ENCODE measurements at regions not wholly inside any gene's neighbourhood (a gene's known extent, or its start where the extent isn't known, plus 50 kb on each side); places are given as distances from the start of the nearest gene placed in this dataset.
A peak's percentile ranks its signal among the peaks of the same experiment; 100 is the strongest.

DNA sequence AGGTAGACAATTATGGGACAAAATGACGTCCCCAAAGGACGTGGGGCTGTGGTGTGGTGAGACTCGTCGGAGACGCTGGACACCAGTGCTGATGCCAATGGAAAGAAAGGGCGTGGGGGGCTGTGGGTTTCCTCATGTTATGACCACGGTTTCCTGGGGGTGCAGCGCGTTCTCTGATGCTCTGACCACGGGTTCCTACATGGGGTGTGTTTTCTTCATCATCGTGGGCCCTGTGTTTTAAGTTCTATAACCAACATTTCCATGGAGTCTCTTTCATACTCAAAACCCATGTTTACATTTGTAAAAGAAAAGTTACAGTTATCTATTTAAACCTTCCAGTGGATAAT is 141.6 kb downstream of the RTP5 start:
- DNase-seq (ENCODE audit: low spot score in 2 of 2): peak in 1 of 2 donors; percentile 70
- WGBS, 2 donors: 52 to 65% methylated on average over 11 of the region's 11 CpGs

DNA sequence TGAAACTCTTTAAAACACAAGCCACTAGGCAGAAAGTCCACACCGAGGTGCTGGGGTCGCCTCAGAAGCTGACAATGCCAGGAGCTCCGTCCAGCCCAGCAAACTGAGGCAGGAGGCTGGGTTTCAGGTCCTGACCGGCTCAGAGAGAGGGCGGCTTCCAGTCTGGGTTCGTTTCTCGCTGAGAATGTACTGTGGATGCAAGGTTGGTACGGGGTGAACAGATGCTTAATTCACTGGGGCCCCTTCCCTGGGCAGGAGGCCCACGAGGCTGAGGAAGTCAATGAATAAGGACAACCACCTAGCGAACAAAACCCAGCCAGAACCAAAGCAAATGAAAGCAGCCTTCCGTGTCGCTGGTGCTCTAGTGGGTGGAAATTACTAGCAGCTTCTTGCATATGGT is 142.0 kb downstream of the RTP5 start:
- intact Hi-C loops (cut with DNase I; ENCODE audit: low total_unique reads): no loop called here
- peak in 1 of 2 donors; percentile 74 for DNase-seq (ENCODE audit: low spot score in 2 of 2)
- WGBS, 2 donors: 73 to 74% methylated on average over 11 to 12 of the region's 12 CpGs
- H3K4me3 ChIP-seq (ENCODE audit: low read depth, poor library complexity, severe bottlenecking): no peak overlapping the region
- TF ChIP-seq CTCF (IDR thresholded peaks at IDR 0.05): no peak
- no peak for TF ChIP-seq POLR2A (IDR thresholded peaks at IDR 0.05)

More for the DNA sequence above, 141.6 kb downstream of the RTP5 start:
- TF ChIP-seq CTCF (IDR thresholded peaks at IDR 0.05) (no peak), POLR2A (IDR thresholded peaks at IDR 0.05) (no peak)
- no peak overlapping the region for H3K4me3 ChIP-seq (ENCODE audit: low read depth, poor library complexity, severe bottlenecking)
- intact Hi-C loops (cut with DNase I; ENCODE audit: low total_unique reads): no loop called here

GRCh38 chr2:242011991-242012764 is 142.6 kb downstream of the RTP5 start:
- 87 to 90% methylated on average over 40 of the region's 40 CpGs for WGBS, 2 donors
- H3K4me3 ChIP-seq (ENCODE audit: low read depth, poor library complexity, severe bottlenecking): no peak overlapping the region
- TF ChIP-seq CTCF (IDR thresholded peaks at IDR 0.05): no peak
- TF ChIP-seq POLR2A (IDR thresholded peaks at IDR 0.05): no peak
- peak in 1 of 2 donors; percentile 83 for DNase-seq (ENCODE audit: low spot score in 2 of 2)
- intact Hi-C loops (cut with DNase I; ENCODE audit: low total_unique reads): no loop called here

DNA sequence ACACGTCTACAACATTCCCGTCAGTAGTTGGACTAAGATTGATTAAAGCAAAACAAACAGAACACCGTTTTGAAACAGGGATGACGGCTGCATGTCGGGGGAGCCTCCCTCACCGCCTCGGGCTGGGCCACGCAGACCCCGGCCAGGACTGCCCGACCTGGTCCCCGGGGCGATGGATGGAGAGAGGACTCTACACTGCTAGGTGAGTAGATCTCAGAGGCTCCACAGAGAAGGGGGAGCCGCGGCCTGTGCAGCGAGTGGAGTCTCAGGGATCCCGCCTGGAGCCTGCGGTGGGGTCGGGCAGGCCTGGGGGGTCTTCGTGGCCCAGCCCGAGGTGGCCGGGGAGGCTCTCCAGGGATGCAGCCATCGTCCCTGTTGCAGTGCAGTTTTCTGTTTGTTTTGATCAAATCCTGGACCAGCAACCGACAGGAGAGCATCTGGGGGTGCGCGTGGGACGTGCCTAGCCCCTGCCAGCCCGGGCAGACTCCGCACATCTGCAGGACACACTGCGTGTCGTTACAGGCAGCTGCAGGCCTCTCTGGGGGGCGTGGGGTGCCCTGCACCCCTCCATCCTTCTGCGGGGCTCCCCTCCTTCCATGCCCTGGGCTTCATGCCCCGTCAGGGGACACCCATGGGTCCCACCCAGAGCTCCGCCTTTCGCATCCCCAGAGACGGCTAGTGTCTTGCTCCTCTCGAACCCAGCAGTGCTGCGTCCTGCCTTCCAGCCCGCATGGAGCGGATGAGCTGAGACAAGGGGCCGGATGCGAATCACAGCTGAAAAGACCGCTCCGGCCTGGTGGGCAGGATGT is 143.6 kb downstream of the RTP5 start:
- no peak overlapping the region for H3K4me3 ChIP-seq (ENCODE audit: low read depth, poor library complexity, severe bottlenecking)
- WGBS, 2 donors: 80 to 82% methylated on average over 37 to 44 of the region's 44 CpGs
- peak in 1 of 2 donors; percentile 72 for DNase-seq (ENCODE audit: low spot score in 2 of 2)
- TF ChIP-seq POLR2A (IDR thresholded peaks at IDR 0.05) (no peak), CTCF (IDR thresholded peaks at IDR 0.05) (no peak)
- intact Hi-C loops (cut with DNase I; ENCODE audit: low total_unique reads): no loop called here

- peak in 1 of 2 donors; percentile 52 for DNase-seq (ENCODE audit: low spot score in 2 of 2)
- TF ChIP-seq CTCF (IDR thresholded peaks at IDR 0.05): no peak
- no peak for TF ChIP-seq POLR2A (IDR thresholded peaks at IDR 0.05)
- WGBS, 2 donors: 53 to 65% methylated on average over 9 of the region's 9 CpGs
- no peak overlapping the region for H3K4me3 ChIP-seq (ENCODE audit: low read depth, poor library complexity, severe bottlenecking)
- intact Hi-C loops (cut with DNase I; ENCODE audit: low total_unique reads): no loop called here
These were observed 144.2 kb downstream of the RTP5 start for GRCh38 chr2:242013771-242014170.

Data from lower leg skin (tissue), 4 donors.